GM12891 (cell line): ENCODE measurements at regions not wholly inside any gene's neighbourhood (a gene's known extent, or its start where the extent isn't known, plus 50 kb on each side); places are given as distances from the start of the nearest gene placed in this dataset.

Experiments
- POLR2A ChIP-seq: IDR thresholded peaks from 2 replicates; pipeline ENCODE4 v1.6.1; 2011; ENCODE audit warnings: low read depth, low read length, control low read depth
- POLR2AphosphoS5 ChIP-seq: IDR thresholded peaks from 2 replicates; pipeline ENCODE4 v1.6.1; 2011; ENCODE audit warnings: low read depth, low read length, control low read depth

- TF ChIP-seq POLR2AphosphoS5 (no peak), POLR2A (no peak)
Measured at GRCh38 chr5:104512063-104512825, 949.7 kb upstream of the NUDT12 start.
